HepG2 (cell line): ENCODE measurements at regions not wholly inside any gene's neighbourhood (a gene's known extent, or its start where the extent isn't known, plus 50 kb on each side); places are given as distances from the start of the nearest gene placed in this dataset.

Source experiments
- ATAC-seq: fragments of 200-7000 bp; cut with Tn5 transposase; 3 replicates; pipeline ENCODE4 v1.9.1; 2020; ENCODE audit warnings: mild to moderate bottlenecking, moderate library complexity
- BruUV-seq: library from RNA; stranded (reverse); fragments of 400-500 nt; replicated peaks from 2 replicates; lab custom pipeline; 2021; lab: Mats Ljungman, UMichigan
- CTCF ChIA-PET: fragments of 300-600 bp; formaldehyde crosslinking; extraction: SDS; loops from one replicate; lab custom pipeline; 2021; ENCODE audit warnings: low total read pairs, inconsistent platforms, low intra/inter-chr PET ratio; lab: Yijun Ruan, JAX
- POLR2A ChIA-PET: fragments of 350-600 bp; sonication (Branson Sonifier 250); formaldehyde crosslinking; loops from one replicate; lab custom pipeline; 2020; ENCODE audit warnings: antibody characterized with exemption, inconsistent platforms; lab: Yijun Ruan, JAX
- DNase-seq: peaks from one replicate; pipeline ENCODE4 v3.0.0-alpha.2; 2015; ENCODE audit warnings: low spot score
- FAIRE-seq: peaks from 3 replicates; lab custom pipeline; 2011; peaks lifted over from hg19 to GRCh38; lab: Jason Lieb, UNC
- H2AFZ ChIP-seq: one replicate; pipeline ENCODE4 v1.6.1; 2011; ENCODE audit warnings: low read length, inconsistent platforms
- H3K27ac ChIP-seq: fragments of 300-600 bp; 3 replicates; pipeline ENCODE4 v1.8.0; 2011; ENCODE audit warnings: mixed run types, mild to moderate bottlenecking, mixed read lengths, low read length, inconsistent platforms; ENCODE audit not compliant: insufficient read depth; ENCODE audit errors: extremely low read length
- H3K27me3 ChIP-seq, 2 experiments: fragments of 200-600 bp in 1 of 2; 2 replicates in 1 of 2; 3 replicates in 1 of 2; pipeline versions ENCODE4 v1.6.0 to v1.8.0; 2011; ENCODE audit warnings: low read length in 2 of 2, mild to moderate bottlenecking in 2 of 2, moderate library complexity in 2 of 2, inconsistent platforms in 1 of 2; ENCODE audit not compliant: insufficient read depth in 2 of 2, control insufficient read depth in 1 of 2
- H3K36me3 ChIP-seq, 2 experiments: fragments of 200-600 bp in 1 of 2; replicated peaks in 1 of 2; 2 replicates in 1 of 2; 3 replicates in 1 of 2; pipeline versions ENCODE4 v1.5.1 to v1.8.0; 2011; ENCODE audit warnings: low read length in 2 of 2, inconsistent platforms in 1 of 2; ENCODE audit not compliant: insufficient read depth in 2 of 2, control insufficient read depth in 1 of 2
- H3K4me1 ChIP-seq: 2 replicates; pipeline ENCODE4 v1.5.1; 2012; ENCODE audit warnings: low read length, inconsistent platforms; ENCODE audit not compliant: insufficient read depth
- H3K4me2 ChIP-seq: 2 replicates; pipeline ENCODE4 v1.6.0; 2011; ENCODE audit warnings: low read depth, low read length, inconsistent platforms
- H3K4me3 ChIP-seq, 3 experiments: fragments of 200-600 bp in 1 of 3; sonication (generic), shearing (Covaris generic) in 1 of 3; replicated peaks in 1 of 3; 2 replicates each; pipeline ENCODE4 v1.5.1; 2011 to 2016; ENCODE audit warnings: low read length in 3 of 3, inconsistent platforms in 2 of 3, low read depth in 2 of 3, mild to moderate bottlenecking in 2 of 3, control low read depth in 1 of 3, mixed read lengths in 1 of 3; ENCODE audit not compliant: insufficient read depth in 1 of 3
- H3K79me2 ChIP-seq: one replicate; pipeline ENCODE4 v1.6.1; 2011; ENCODE audit warnings: low read length, inconsistent platforms; ENCODE audit not compliant: insufficient read depth
- H3K9ac ChIP-seq: 2 replicates; pipeline ENCODE4 v1.6.0; 2011; ENCODE audit warnings: mild to moderate bottlenecking, low read depth, low read length, inconsistent platforms; ENCODE audit not compliant: insufficient read depth
- H3K9me3 ChIP-seq: 2 replicates; pipeline ENCODE4 v1.5.1; 2012; ENCODE audit warnings: mild to moderate bottlenecking, low read length
- H4K20me1 ChIP-seq: 2 replicates; pipeline ENCODE4 v1.6.0; 2011; ENCODE audit warnings: inconsistent platforms, mild to moderate bottlenecking, low read length, moderate library complexity; ENCODE audit not compliant: insufficient read depth
- BCL6 ChIP-seq: IDR thresholded peaks from 2 replicates; pipeline ENCODE4 v1.6.1; 2016; ENCODE audit warnings: missing genetic modification reagents, missing compliant biosample characterization
- HNF4G ChIP-seq, 2 experiments: sonication (generic) in 1 of 2; formaldehyde crosslinking in 1 of 2; IDR thresholded peaks; 2 replicates each; pipeline versions ENCODE4 v1.4.0 to v1.6.1; 2011 to 2020; ENCODE audit warnings: borderline replicate concordance in 2 of 2, low read depth in 2 of 2, mild to moderate bottlenecking in 2 of 2, low read length in 1 of 2, missing genetic modification reagents in 1 of 2, moderate library complexity in 1 of 2
- JUND ChIP-seq: sonication (generic); formaldehyde crosslinking; IDR thresholded peaks from 2 replicates; pipeline ENCODE4 v1.8.0; 2022; ENCODE audit warnings: mild to moderate bottlenecking, missing genetic modification reagents
- SCMH1 ChIP-seq: sonication (generic); formaldehyde crosslinking; IDR thresholded peaks from 2 replicates; pipeline ENCODE4 v1.9.0; 2021; ENCODE audit warnings: missing genetic modification reagents, mild to moderate bottlenecking, borderline replicate concordance
- THAP9 ChIP-seq: sonication (generic); formaldehyde crosslinking; IDR thresholded peaks from 2 replicates; pipeline ENCODE4; 2020; ENCODE audit warnings: missing genetic modification reagents, mild to moderate bottlenecking, borderline replicate concordance
- WGBS: methylation state at CpG from one replicate; pipeline ENCODE4 v1.1.6; 2017; ENCODE audit warnings: low lambda C conversion rate; 5-methylcytosine and 5-hydroxymethylcytosine counted together
- in situ Hi-C: cut with HindIII; loops from 2 replicates; pipeline ENCODE4 v1.10.0; 2017; ENCODE audit warnings: low pct_unique_long_range_greater_than_20kb; ENCODE audit not compliant: extremely low pct_ligation_motif_present
- intact Hi-C: fragments of 100-400 bp; cut with micrococcal nuclease; formaldehyde crosslinking; loops from one replicate; pipeline ENCODE4 v1.10.0; 2022; ENCODE audit not compliant: unreplicated experiment

GRCh38 chr4:184313058-184313581, 95.4 kb upstream of the ENPP6 start:
- H3K27ac ChIP-seq = no peak overlapping the region
- peaks cover 5% of the 10 kb centered on the region; the same call in 1 of the 2 replicates for H3K9me3 ChIP-seq
- in situ Hi-C loops = no loop called here
- ChIA-PET CTCF (no interaction called here), POLR2A (no interaction called here)
- no peaks in the 10 kb centered on the region for H3K36me3 ChIP-seq
- intact Hi-C loops = no loop called here
- H3K4me1 ChIP-seq = peaks cover 39% of the 10 kb centered on the region
- FAIRE-seq = no peak
- no peak for DNase-seq
- no peaks in the 10 kb centered on the region for H3K79me2 ChIP-seq
- H4K20me1 ChIP-seq = no peaks in the 10 kb centered on the region
- peaks cover 2 to 9% of the 10 kb centered on the region in 2 experiments; a peak in 2 of 5 replicates for H3K27me3 ChIP-seq
- no peak overlapping the region for H3K4me2 ChIP-seq
- no peak for ATAC-seq
- TF ChIP-seq SCMH1 (CRISPR knock-in tag) = no peak
- no peak for TF ChIP-seq JUND (CRISPR knock-in tag)
- TF ChIP-seq HNF4G (IDR thresholded peaks at IDR 0.05; ENCODE audit: borderline replicate concordance, low read depth, low read length) = no peak
- no peak for TF ChIP-seq HNF4G (CRISPR knock-in tag; IDR thresholded peaks at IDR 0.05; ENCODE audit: borderline replicate concordance, low read depth)
- TF ChIP-seq BCL6 = no peak
- no peak for TF ChIP-seq THAP9 (CRISPR knock-in tag)
- WGBS = 86% methylated on average over 4 of the region's 4 CpGs
- BruUV-seq = no TSS peak
- H3K4me3 ChIP-seq = no peak overlapping the region
- no peak overlapping the region for H2AFZ ChIP-seq
- no peak overlapping the region for H3K9ac ChIP-seq
